ENCODE measurements at regions not wholly inside any gene's neighbourhood (a gene's known extent, or its start where the extent isn't known, plus 50 kb on each side); places are given as distances from the start of the nearest gene placed in this dataset.

- H3K27me3 ChIP-seq (ENCODE audit: control insufficient read depth, insufficient read depth, low read length) = no peaks in the 10 kb centered on the region
- no peaks in the 10 kb centered on the region for H3K79me1 ChIP-seq (ENCODE audit: low read depth in 1 of 2, low read length in 2 of 2)
- H2BK5ac ChIP-seq (ENCODE audit: low read depth, low read length, poor library complexity, severe bottlenecking) = no peak overlapping the region
- H3K23ac ChIP-seq (ENCODE audit: low read depth, low read length) = no peak overlapping the region
- H3K14ac ChIP-seq (replicated peaks; ENCODE audit: low read depth, low read length) = no peak overlapping the region
- no peak overlapping the region for H3K4me3 ChIP-seq (ENCODE audit: insufficient read depth, low read depth, low read length)
- no peaks in the 10 kb centered on the region for H3K36me3 ChIP-seq (ENCODE audit: control insufficient read depth, insufficient read depth, low read length)
- intact Hi-C loops (cut with micrococcal nuclease) = no loop called here
- CTCF ChIA-PET = no interaction called here
- no peak overlapping the region for H4K91ac ChIP-seq (ENCODE audit: insufficient read depth, low read depth, low read length)
- H4K8ac ChIP-seq (ENCODE audit: low read depth in 2 of 2, low read length in 2 of 2) = no peak overlapping the region
- H3K27ac ChIP-seq (ENCODE audit: insufficient read depth, low read length) = no peak overlapping the region
- WGBS, 2 experiments (ENCODE audit: extremely low coverage in 2 of 2, insufficient read length in 1 of 2) = no CpG with 5 or more reads among the region's 2 CpGs
- H2BK15ac ChIP-seq (ENCODE audit: low read depth, low read length) = no peak overlapping the region
- no peak overlapping the region for H4K5ac ChIP-seq (ENCODE audit: low read depth, low read length)
- TF ChIP-seq MAFK (IDR thresholded peaks at IDR 0.05; ENCODE audit: low read depth, low read length) (no peak), RCOR1 (IDR thresholded peaks at IDR 0.05; ENCODE audit: insufficient replicate concordance, low read length) (no peak), FOS (IDR thresholded peaks at IDR 0.05; ENCODE audit: low read depth, low read length) (no peak), CTCF (conservative IDR thresholded peaks at IDR 0.05; ENCODE audit: low read depth, low read length) (no peak), POLR2A (IDR thresholded peaks at IDR 0.05; ENCODE audit: low read depth, low read length) (no peak), CHD1 (IDR thresholded peaks at IDR 0.05; ENCODE audit: low read depth, low read length) (no peak), NFE2L2 (IDR thresholded peaks at IDR 0.05; ENCODE audit: low read depth, low read length) (no peak), USF2 (IDR thresholded peaks at IDR 0.05; ENCODE audit: low read depth, low read length) (no peak), SMC3 (IDR thresholded peaks at IDR 0.05; ENCODE audit: low read depth, low read length) (no peak), ELK1 (IDR thresholded peaks at IDR 0.05; ENCODE audit: borderline replicate concordance, low read depth, low read length) (no peak), RAD21 (IDR thresholded peaks at IDR 0.05; ENCODE audit: low read length) (no peak), BHLHE40 (IDR thresholded peaks at IDR 0.05; ENCODE audit: low read depth, low read length) (no peak), CEBPB (IDR thresholded peaks at IDR 0.05; ENCODE audit: low read depth, low read length) (no peak), MAZ (IDR thresholded peaks at IDR 0.05; ENCODE audit: borderline replicate concordance, low read depth, low read length) (no peak)
- H2AFZ ChIP-seq (replicated peaks; ENCODE audit: low read length, poor library complexity) = no peak overlapping the region
- no peaks in the 10 kb centered on the region for H3K4me1 ChIP-seq (ENCODE audit: control insufficient read depth, insufficient read depth, low read length)
- no peak overlapping the region for H3K4ac ChIP-seq (ENCODE audit: low read depth, low read length)
- H2AK5ac ChIP-seq (ENCODE audit: low read depth, low read length) = no peak overlapping the region
- H3K9ac ChIP-seq (ENCODE audit: low read depth, low read length) = no peak overlapping the region
- H4K20me1 ChIP-seq (ENCODE audit: insufficient read depth, low read length) = no peaks in the 10 kb centered on the region
- DNase-seq (no peak), ATAC-seq (ENCODE audit: low read depth) (no peak)
- no peak overlapping the region for H2AK9ac ChIP-seq (replicated peaks; ENCODE audit: low read depth, low read length, poor library complexity)
- H3K18ac ChIP-seq (ENCODE audit: low read depth, low read length) = no peak overlapping the region
- H2BK120ac ChIP-seq (ENCODE audit: low read depth, low read length) = no peak overlapping the region
- no peak overlapping the region for H3K56ac ChIP-seq (ENCODE audit: extremely low read depth, insufficient read depth, low read length)
- BruUV-seq (replicated peaks) = no TSS peak
- POLR2A ChIA-PET (ENCODE audit: unreplicated experiment) = no interaction called here
- in situ Hi-C loops (cut with MboI; ENCODE audit: low sequenced_read_pairs) = no loop called here
- H3K9me1 ChIP-seq (ENCODE audit: insufficient read depth, low read length) = no peaks in the 10 kb centered on the region
- dilution Hi-C loops (cut with HindIII; ENCODE audit: low sequenced_read_pairs, unreplicated experiment) = no loop called here
- H3K4me2 ChIP-seq (ENCODE audit: low read depth, low read length) = no peak overlapping the region
- no peak overlapping the region for H2BK20ac ChIP-seq (ENCODE audit: low read depth, low read length)
- H3K9me3 ChIP-seq (ENCODE audit: control insufficient read depth, insufficient read depth, low read length) = peaks cover 4% of the 10 kb centered on the region
Measured at GRCh38 chr4:12471193-12471592, 1012.9 kb downstream of the RAB28 start.
